HEK293T (cell line): ENCODE measurements at regions not wholly inside any gene's neighbourhood (a gene's known extent, or its start where the extent isn't known, plus 50 kb on each side); places are given as distances from the start of the nearest gene placed in this dataset.

Experiments used
- CTCF ChIA-PET: fragments of 350-600 bp; formaldehyde crosslinking; extraction: SDS; loops from one replicate; lab custom pipeline; 2021; ENCODE audit warnings: antibody characterized with exemption, inconsistent platforms; lab: Yijun Ruan, JAX
- POLR2A ChIA-PET: fragments of 350-600 bp; formaldehyde crosslinking; extraction: SDS; loops from one replicate; lab custom pipeline; 2020; ENCODE audit warnings: antibody characterized with exemption, inconsistent platforms; lab: Yijun Ruan, JAX
- DNase-seq: peaks from one replicate; pipeline ENCODE4 v3.0.0; 2012; ENCODE audit warnings: mixed read lengths; ENCODE audit errors: extremely low spot score
- ARNT ChIP-seq: fragments of 450-650 bp; IDR thresholded peaks from 2 replicates; pipeline ENCODE4 v1.6.1; 2017; ENCODE audit warnings: mild to moderate bottlenecking
- BHLHE40 ChIP-seq: fragments of 450-650 bp; IDR thresholded peaks from 2 replicates; pipeline ENCODE4 v1.6.1; 2016; ENCODE audit warnings: mild to moderate bottlenecking, moderate library complexity, borderline replicate concordance
- CTBP1 ChIP-seq: fragments of 450-650 bp; IDR thresholded peaks from 2 replicates; pipeline ENCODE4 v1.6.1; 2016; ENCODE audit warnings: borderline replicate concordance
- ELF4 ChIP-seq: fragments of 450-650 bp; IDR thresholded peaks from 2 replicates; pipeline ENCODE4 v1.6.1; 2017; ENCODE audit warnings: antibody characterized with exemption
- FOXA1 ChIP-seq: fragments of 450-650 bp; IDR thresholded peaks from 2 replicates; pipeline ENCODE4 v1.6.1; 2016; ENCODE audit warnings: mild to moderate bottlenecking
- FOXK2 ChIP-seq: fragments of 450-650 bp; IDR thresholded peaks from 2 replicates; pipeline ENCODE4 v1.6.1; 2016; ENCODE audit warnings: mild to moderate bottlenecking
- FOXM1 ChIP-seq: fragments of 450-650 bp; IDR thresholded peaks from 2 replicates; pipeline ENCODE4 v1.6.1; 2017; ENCODE audit warnings: mild to moderate bottlenecking, borderline replicate concordance
- HDGF ChIP-seq: fragments of 450-650 bp; IDR thresholded peaks from 2 replicates; pipeline ENCODE4 v1.6.1; 2017; ENCODE audit warnings: antibody characterized with exemption, borderline replicate concordance
- L3MBTL2 ChIP-seq: fragments of 450-650 bp; conservative IDR thresholded peaks from 2 replicates; pipeline ENCODE4 v1.6.1; 2016; ENCODE audit warnings: mild to moderate bottlenecking
- LEF1 ChIP-seq: fragments of 450-650 bp; IDR thresholded peaks from 2 replicates; pipeline ENCODE4 v1.6.1; 2017; ENCODE audit warnings: mild to moderate bottlenecking, borderline replicate concordance
- NFRKB ChIP-seq: fragments of 450-650 bp; IDR thresholded peaks from 2 replicates; pipeline ENCODE4 v1.6.1; 2016; ENCODE audit warnings: mild to moderate bottlenecking, moderate library complexity
- SP1 ChIP-seq: fragments of 450-650 bp; IDR thresholded peaks from 2 replicates; pipeline ENCODE4 v1.6.1; 2017
- SUZ12 ChIP-seq: fragments of 450-650 bp; IDR thresholded peaks from 2 replicates; pipeline ENCODE4 v1.6.1; 2016; ENCODE audit warnings: mild to moderate bottlenecking
- TARDBP ChIP-seq: fragments of 450-650 bp; IDR thresholded peaks from 2 replicates; pipeline ENCODE4 v1.6.1; 2016
- ZNF384 ChIP-seq: fragments of 450-650 bp; IDR thresholded peaks from 2 replicates; pipeline ENCODE4 v1.6.1; 2016
- TF ChIP-seq, protein P1 (sequence below): fragments of 450-650 bp; IDR thresholded peaks from 2 replicates; pipeline ENCODE4 v1.6.1; 2016

GRCh38 chr9:7907551-7908337 is 108.2 kb upstream of the DMAC1 start:
- TF ChIP-seq FOXK2 (no peak), TARDBP (no peak), NFRKB (no peak), BHLHE40 (no peak), ELF4 (no peak), FOXM1 (no peak), FOXA1 (no peak), SP1 (no peak), SUZ12 (no peak), HDGF (no peak)
- no peak for DNase-seq
- ChIA-PET POLR2A (no interaction called here), CTCF (no interaction called here)

DNA sequence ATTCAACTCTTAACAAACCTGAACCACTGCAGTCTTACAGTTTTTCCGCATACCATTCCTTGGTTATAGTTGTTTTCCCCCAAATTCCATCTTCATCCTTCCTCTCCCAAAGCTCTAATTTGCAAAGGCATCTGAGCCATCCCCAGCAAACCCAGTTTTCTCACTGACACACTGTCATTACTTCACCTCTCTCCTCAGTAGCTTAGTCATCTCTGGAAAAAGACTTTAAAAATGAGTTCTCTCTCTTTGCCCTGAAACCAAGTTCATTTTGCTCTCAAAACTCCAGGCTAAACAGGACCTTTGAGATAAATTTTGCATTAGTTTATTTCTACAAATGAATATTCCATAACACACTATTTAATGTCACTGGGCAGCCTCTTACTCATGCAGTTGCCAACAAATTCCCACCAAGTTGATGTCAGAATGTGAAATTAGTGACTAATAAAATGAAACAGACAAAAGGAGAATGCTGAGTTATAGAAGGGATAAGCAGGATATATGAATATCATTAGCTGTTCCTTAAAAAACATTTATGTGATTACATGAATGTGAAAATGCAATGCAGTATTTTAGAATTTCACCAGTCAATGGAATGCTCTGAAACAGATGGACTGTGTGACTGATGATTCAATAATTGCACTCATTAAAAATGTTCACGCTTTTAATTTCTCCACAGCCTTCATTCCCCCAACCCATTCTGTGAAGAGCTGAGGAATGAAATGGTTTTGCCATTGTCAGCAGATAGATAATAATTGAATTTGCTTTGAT is 107.4 kb upstream of the DMAC1 start:
- CTCF ChIA-PET: no interaction called here

GRCh38 chr9:7901621-7902020 is 102.0 kb upstream of the DMAC1 start:
- no peak for DNase-seq
- TF ChIP-seq HDGF (no peak), SUZ12 (no peak), ARNT (no peak), NFRKB (no peak), ZNF384 (no peak), FOXA1 (no peak), SP1 (no peak)
- ChIA-PET CTCF (no interaction called here), POLR2A (no interaction called here)

More for the DNA sequence above, 107.4 kb upstream of the DMAC1 start:
- POLR2A ChIA-PET: no interaction called here
- TF ChIP-seq TARDBP (no peak), NFRKB (no peak), ZNF384 (no peak), LEF1 (no peak), FOXA1 (no peak), ELF4 (no peak), HDGF (no peak), BHLHE40 (no peak), SUZ12 (no peak), FOXK2 (no peak), L3MBTL2 (no peak), SP1 (no peak), CTBP1 (no peak)
- no peak for DNase-seq

GRCh38 chr9:7900541-7900940 is 101.0 kb upstream of the DMAC1 start:
- ChIA-PET CTCF (no interaction called here), POLR2A (no interaction called here)
- no peak for TF ChIP-seq LEF1
- TF ChIP-seq ELF4: no peak
- TF ChIP-seq BHLHE40: no peak
- no peak for TF ChIP-seq CTBP1
- TF ChIP-seq SP1: no peak
- TF ChIP-seq FOXA1: no peak
- TF ChIP-seq, protein P1, sequence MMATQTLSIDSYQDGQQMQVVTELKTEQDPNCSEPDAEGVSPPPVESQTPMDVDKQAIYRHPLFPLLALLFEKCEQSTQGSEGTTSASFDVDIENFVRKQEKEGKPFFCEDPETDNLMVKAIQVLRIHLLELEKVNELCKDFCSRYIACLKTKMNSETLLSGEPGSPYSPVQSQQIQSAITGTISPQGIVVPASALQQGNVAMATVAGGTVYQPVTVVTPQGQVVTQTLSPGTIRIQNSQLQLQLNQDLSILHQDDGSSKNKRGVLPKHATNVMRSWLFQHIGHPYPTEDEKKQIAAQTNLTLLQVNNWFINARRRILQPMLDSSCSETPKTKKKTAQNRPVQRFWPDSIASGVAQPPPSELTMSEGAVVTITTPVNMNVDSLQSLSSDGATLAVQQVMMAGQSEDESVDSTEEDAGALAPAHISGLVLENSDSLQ: no peak
- no peak for TF ChIP-seq ZNF384
- TF ChIP-seq HDGF: no peak
- TF ChIP-seq FOXM1: no peak
- TF ChIP-seq FOXK2: no peak
- no peak for TF ChIP-seq TARDBP
- TF ChIP-seq ARNT: no peak
- TF ChIP-seq NFRKB: no peak
- no peak for TF ChIP-seq L3MBTL2
- DNase-seq: no peak

GRCh38 chr9:7899753-7900152 is 100.2 kb upstream of the DMAC1 start:
- no peak for DNase-seq
- TF ChIP-seq ZNF384 (no peak), SUZ12 (no peak), LEF1 (no peak), ELF4 (no peak), CTBP1 (no peak), HDGF (no peak), BHLHE40 (no peak), TARDBP (no peak), FOXA1 (no peak)
- ChIA-PET POLR2A (no interaction called here), CTCF (no interaction called here)

DNA sequence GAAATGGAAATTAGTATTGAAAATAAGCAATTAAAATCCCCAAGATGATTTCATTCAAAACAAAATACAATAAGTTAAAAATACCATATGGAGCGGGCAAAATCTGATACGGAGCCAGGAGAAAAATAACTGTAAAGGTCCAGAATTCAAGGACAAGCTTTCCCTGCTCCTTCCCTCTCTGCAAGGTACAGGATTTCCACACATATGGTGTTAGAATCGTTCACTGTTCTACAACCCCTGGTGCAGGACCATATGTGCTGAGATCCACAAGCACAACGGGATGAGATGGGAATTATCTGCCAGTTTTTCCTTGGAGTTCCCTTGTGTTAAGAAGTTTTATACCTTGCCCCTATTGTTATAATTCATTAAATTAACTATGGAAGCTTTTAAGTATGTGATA is 94.7 kb upstream of the DMAC1 start:
- ChIA-PET CTCF (no interaction called here), POLR2A (no interaction called here)
- TF ChIP-seq LEF1 (no peak), FOXK2 (no peak), SUZ12 (no peak), ZNF384 (no peak), BHLHE40 (no peak), ELF4 (no peak), TARDBP (no peak), CTBP1 (no peak), SP1 (no peak), ARNT (no peak), L3MBTL2 (no peak), HDGF (no peak), FOXA1 (no peak), NFRKB (no peak), FOXM1 (no peak)
- TF ChIP-seq, protein P1: no peak

GRCh38 chr9:7892975-7893374 is 93.4 kb upstream of the DMAC1 start:
- no peak for TF ChIP-seq HDGF
- no peak for TF ChIP-seq L3MBTL2
- TF ChIP-seq TARDBP: no peak
- TF ChIP-seq ZNF384: no peak
- TF ChIP-seq FOXK2: no peak
- no peak for TF ChIP-seq LEF1
- no peak for TF ChIP-seq ARNT
- ChIA-PET POLR2A (no interaction called here), CTCF (no interaction called here)
- DNase-seq: no peak

More for the DNA sequence above, 94.7 kb upstream of the DMAC1 start:
- DNase-seq: no peak
